ENCODE measurements at regions not wholly inside any gene's neighbourhood (a gene's known extent, or its start where the extent isn't known, plus 50 kb on each side); places are given as distances from the start of the nearest gene placed in this dataset.

GRCh38 chr5:32520972-32521371 is 64.4 kb upstream of the SUB1 start:
- TF ChIP-seq POLR2AphosphoS5 (IDR thresholded peaks at IDR 0.05; ENCODE audit: low read depth, low read length) (no peak), EZH2 (IDR thresholded peaks at IDR 0.05; ENCODE audit: low read depth, low read length, severe bottlenecking) (no peak), FOSL1 (IDR thresholded peaks at IDR 0.05; ENCODE audit: insufficient read depth, low read depth, low read length) (no peak), CTCF (IDR thresholded peaks at IDR 0.05; ENCODE audit: control extremely low read depth in 1 of 3, insufficient read depth in 1 of 3, low read depth in 1 of 3, low read length in 3 of 3) (no peak), TBP (IDR thresholded peaks at IDR 0.05; ENCODE audit: low read depth, low read length) (no peak), MAFK (IDR thresholded peaks at IDR 0.05; ENCODE audit: low read depth, low read length) (no peak), NRF1 (IDR thresholded peaks at IDR 0.05; ENCODE audit: low read depth, low read length) (no peak), CBX5 (IDR thresholded peaks at IDR 0.05; ENCODE audit: low read depth, low read length) (no peak), RAD21 (IDR thresholded peaks at IDR 0.05 in 1 of 2, conservative IDR thresholded peaks at IDR 0.05 in 1 of 2; ENCODE audit: low read depth in 2 of 2, low read length in 2 of 2) (no peak), POLR2A (IDR thresholded peaks at IDR 0.05; ENCODE audit: control extremely low read depth in 1 of 2, low read depth in 2 of 2, low read length in 2 of 2) (no peak), KDM5A (IDR thresholded peaks at IDR 0.05; ENCODE audit: low read length) (no peak), HDAC6 (IDR thresholded peaks at IDR 0.05; ENCODE audit: low read depth, low read length) (no peak), RXRA (IDR thresholded peaks at IDR 0.05; ENCODE audit: insufficient read depth, low read depth, low read length) (no peak)
